Gastroesophageal sphincter (tissue), 3 donors: ENCODE measurements at regions not wholly inside any gene's neighbourhood (a gene's known extent, or its start where the extent isn't known, plus 50 kb on each side); places are given as distances from the start of the nearest gene placed in this dataset.

Experiments
- EP300 ChIP-seq: sonication (generic); formaldehyde crosslinking; IDR thresholded peaks from one replicate; pipeline ENCODE4 v1.6.1; 2017; ENCODE audit warnings: antibody characterized with exemption, mild to moderate bottlenecking
- POLR2A ChIP-seq, 2 donors: fragments of 450-650 bp; IDR thresholded peaks; one replicate each; pipeline ENCODE4 v1.6.1; 2017; ENCODE audit warnings: antibody characterized with exemption in 2 of 2, mild to moderate bottlenecking in 2 of 2, moderate library complexity in 1 of 2
- POLR2AphosphoS5 ChIP-seq: sonication (generic); formaldehyde crosslinking; IDR thresholded peaks from one replicate; pipeline ENCODE4 v1.6.1; 2017; ENCODE audit warnings: antibody characterized with exemption
- TF ChIP-seq, protein P1 (sequence below), 4 experiments: fragments of 200-600 bp in 2 of 4; fragments of 450-650 bp in 2 of 4; sonication (generic) in 1 of 4; IDR thresholded peaks; one replicate each; pipeline ENCODE4 v1.5.1; 2017 to 2019; ENCODE audit warnings: antibody characterized with exemption in 4 of 4, mild to moderate bottlenecking in 2 of 4, moderate library complexity in 2 of 4

DNA sequence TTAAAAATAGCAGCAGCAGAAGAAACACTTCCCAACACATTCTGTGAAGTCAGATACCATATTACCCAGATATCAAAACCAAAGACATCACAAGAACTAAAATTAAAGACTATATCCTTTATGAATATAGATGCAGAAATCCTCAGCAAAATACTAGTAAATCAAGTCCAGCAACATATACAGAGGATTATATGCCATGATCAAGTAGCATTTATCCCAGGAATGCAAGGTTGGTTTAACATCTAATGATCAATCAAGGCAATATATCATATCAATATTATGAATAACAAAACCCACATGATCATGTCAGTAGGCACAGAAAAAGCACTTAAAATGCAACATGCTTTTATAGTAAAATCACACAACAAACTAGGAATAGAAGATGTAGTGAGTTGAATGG is 88.1 kb downstream of the RPS24 start:
- TF ChIP-seq, protein P1, sequence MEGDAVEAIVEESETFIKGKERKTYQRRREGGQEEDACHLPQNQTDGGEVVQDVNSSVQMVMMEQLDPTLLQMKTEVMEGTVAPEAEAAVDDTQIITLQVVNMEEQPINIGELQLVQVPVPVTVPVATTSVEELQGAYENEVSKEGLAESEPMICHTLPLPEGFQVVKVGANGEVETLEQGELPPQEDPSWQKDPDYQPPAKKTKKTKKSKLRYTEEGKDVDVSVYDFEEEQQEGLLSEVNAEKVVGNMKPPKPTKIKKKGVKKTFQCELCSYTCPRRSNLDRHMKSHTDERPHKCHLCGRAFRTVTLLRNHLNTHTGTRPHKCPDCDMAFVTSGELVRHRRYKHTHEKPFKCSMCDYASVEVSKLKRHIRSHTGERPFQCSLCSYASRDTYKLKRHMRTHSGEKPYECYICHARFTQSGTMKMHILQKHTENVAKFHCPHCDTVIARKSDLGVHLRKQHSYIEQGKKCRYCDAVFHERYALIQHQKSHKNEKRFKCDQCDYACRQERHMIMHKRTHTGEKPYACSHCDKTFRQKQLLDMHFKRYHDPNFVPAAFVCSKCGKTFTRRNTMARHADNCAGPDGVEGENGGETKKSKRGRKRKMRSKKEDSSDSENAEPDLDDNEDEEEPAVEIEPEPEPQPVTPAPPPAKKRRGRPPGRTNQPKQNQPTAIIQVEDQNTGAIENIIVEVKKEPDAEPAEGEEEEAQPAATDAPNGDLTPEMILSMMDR (IDR thresholded peaks at IDR 0.05) = no peak
- TF ChIP-seq POLR2AphosphoS5 (no peak), POLR2A (IDR thresholded peaks at IDR 0.05) (no peak), EP300 (no peak)
